ENCODE measurements at regions not wholly inside any gene's neighbourhood (a gene's known extent, or its start where the extent isn't known, plus 50 kb on each side); places are given as distances from the start of the nearest gene placed in this dataset.

GRCh38 chr12:127262615-127263014 is 1004.4 kb upstream of the TMEM132C start:
- TF ChIP-seq CTCF (conservative IDR thresholded peaks at IDR 0.05; ENCODE audit: low read depth): no peak
- POLR2A ChIA-PET (ENCODE audit: low non-redundant PET): no interaction called here
- no peak overlapping the region for H3K27ac ChIP-seq
- CTCF ChIA-PET: no interaction called here
- no peak for DNase-seq (ENCODE audit: low spot score)

DNA sequence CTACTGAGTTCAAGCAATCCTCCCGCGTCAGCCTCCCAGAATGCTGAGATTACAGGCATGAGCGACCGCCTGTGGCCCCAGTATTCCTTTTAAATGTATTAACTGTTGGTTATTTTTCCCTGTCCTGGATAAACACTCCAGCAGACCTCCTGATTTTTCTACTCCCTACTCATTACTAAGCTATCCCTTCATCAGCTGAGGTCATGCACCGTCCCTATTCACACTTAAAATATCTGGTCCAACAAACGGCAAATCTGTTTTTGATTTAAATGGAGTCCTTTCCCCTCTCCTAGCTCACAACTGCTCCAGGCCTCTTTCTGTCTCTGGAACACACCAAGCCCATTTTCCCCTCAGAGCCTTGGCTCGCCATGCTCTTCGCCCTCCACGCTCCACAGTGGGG is 1003.3 kb upstream of the TMEM132C start:
- CTCF ChIA-PET: no interaction called here
- POLR2A ChIA-PET (ENCODE audit: low non-redundant PET): no interaction called here
- no peak for DNase-seq (ENCODE audit: low spot score)
- TF ChIP-seq CTCF (conservative IDR thresholded peaks at IDR 0.05; ENCODE audit: low read depth): no peak
- no peak overlapping the region for H3K27ac ChIP-seq

- CTCF ChIA-PET: interaction anchor here (1.6 kb wide), 1 partner anchor 14 kb away, joined by 4 read pairs; no protein-coding TSS in a partner anchor
- TF ChIP-seq CTCF (conservative IDR thresholded peaks at IDR 0.05; ENCODE audit: low read depth): no peak
- POLR2A ChIA-PET (ENCODE audit: low non-redundant PET): no interaction called here
- DNase-seq (ENCODE audit: low spot score): no peak
- no peak overlapping the region for H3K27ac ChIP-seq
Measured at GRCh38 chr12:127267128-127267527, 999.8 kb upstream of the TMEM132C start.

DNA sequence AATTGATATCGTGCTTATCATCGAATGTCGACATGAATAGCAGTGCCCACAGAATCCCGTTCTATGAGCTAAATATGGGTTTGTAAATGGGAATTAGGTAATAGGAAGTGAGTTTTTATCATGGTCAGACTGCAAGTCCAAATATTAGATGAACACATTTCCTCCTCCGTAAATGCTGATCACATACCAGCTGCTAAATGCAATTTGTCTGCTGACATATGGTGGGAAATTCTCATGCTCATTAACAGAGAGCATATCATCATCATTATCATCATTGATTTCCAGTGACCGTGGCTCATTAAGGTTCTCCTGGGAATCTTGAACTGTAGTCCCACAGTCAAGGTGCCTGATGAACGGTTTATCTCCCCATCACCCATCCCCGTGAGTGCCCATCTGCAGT is 998.8 kb upstream of the TMEM132C start:
- no peak for DNase-seq (ENCODE audit: low spot score)
- CTCF ChIA-PET: interaction anchor here (0.6 kb wide), 1 partner anchor 745 kb away, joined by 4 read pairs; no protein-coding TSS in a partner anchor
- POLR2A ChIA-PET (ENCODE audit: low non-redundant PET): no interaction called here
- H3K27ac ChIP-seq: no peak overlapping the region
- TF ChIP-seq CTCF (conservative IDR thresholded peaks at IDR 0.05; ENCODE audit: low read depth): no peak

DNA sequence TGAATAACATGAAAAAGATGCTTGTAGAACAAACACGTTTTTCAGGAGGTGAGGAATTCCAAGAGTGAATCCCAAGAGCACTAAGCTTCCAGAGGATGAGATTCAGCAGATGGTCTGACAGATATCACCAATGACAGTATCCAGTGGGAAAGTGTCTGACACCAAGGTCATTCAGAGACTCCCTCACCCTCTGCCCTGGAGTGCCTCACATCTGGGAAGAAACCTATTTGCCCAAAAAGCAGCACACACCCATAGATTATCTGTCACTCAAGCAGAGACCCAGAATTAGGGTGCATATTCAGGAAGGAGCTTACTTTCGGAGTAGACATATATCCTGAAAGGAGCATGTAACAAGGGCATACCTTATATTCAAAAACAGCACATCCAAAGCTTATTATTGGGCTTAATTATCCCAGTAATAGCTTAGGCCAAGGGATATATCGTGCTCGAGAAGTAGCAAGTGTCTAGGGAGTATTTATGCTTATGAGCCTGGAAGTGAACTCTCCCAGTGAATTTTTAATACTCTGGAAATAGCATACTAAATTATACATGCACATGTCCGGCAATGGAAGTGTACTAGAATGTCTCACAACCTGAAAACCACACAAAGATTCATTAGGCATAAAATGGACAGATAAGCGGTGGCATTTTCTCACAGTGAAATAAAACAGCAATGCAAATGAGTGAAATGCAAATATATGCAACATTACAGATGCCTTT is 998.1 kb upstream of the TMEM132C start:
- TF ChIP-seq CTCF (conservative IDR thresholded peaks at IDR 0.05; ENCODE audit: low read depth): no peak
- ChIA-PET POLR2A (ENCODE audit: low non-redundant PET) (no interaction called here), CTCF (interaction anchor here (0.5 to 0.6 kb wide), 2 partner anchors 160 to 746 kb away, joined by 3 to 4 read pairs; no protein-coding TSS in a partner anchor)
- no peak overlapping the region for H3K27ac ChIP-seq
- no peak for DNase-seq (ENCODE audit: low spot score)

DNA sequence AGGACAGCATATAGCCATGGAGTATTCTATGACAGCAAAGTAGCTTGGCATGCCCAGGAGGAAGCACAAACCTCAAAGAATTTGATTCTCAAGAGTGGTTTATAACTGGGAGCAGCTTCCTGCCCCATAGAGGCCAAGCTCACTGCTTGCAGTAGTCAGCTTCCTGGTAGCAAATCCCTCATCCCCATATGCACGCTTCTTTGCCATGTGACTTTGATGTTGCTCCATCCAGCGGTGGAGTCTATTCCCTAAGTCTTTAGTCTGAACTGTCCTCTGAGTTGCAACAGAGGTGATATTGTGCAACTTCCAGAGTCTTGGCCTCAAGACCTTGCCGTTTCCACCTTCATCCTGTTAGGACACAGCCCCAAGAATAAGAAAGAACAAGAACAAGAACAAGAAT is 996.8 kb upstream of the TMEM132C start:
- no peak for TF ChIP-seq CTCF (conservative IDR thresholded peaks at IDR 0.05; ENCODE audit: low read depth)
- CTCF ChIA-PET: interaction anchor here (0.6 kb wide), 1 partner anchor 93 kb away, joined by 3 read pairs; no protein-coding TSS in a partner anchor
- POLR2A ChIA-PET (ENCODE audit: low non-redundant PET): no interaction called here
- H3K27ac ChIP-seq: peak overlapping the region; percentile 3; the same call in 1 of the 2 replicates
- peak; percentile 39 for DNase-seq (ENCODE audit: low spot score)

Data from RWPE1 (cell line).